ENCODE measurements at regions not wholly inside any gene's neighbourhood (a gene's known extent, or its start where the extent isn't known, plus 50 kb on each side); places are given as distances from the start of the nearest gene placed in this dataset.

GRCh38 chr15:35783203-35783602 lies 237.2 kb upstream of the DPH6 start:
- no peak for DNase-seq

- peak; percentile 4 for DNase-seq
These were observed 238.8 kb upstream of the DPH6 start for GRCh38 chr15:35784745-35785144.

- DNase-seq, result no peak
These were observed 264.0 kb upstream of the DPH6 start for GRCh38 chr15:35810007-35810406.

GRCh38 chr15:35813573-35813972 lies 267.6 kb upstream of the DPH6 start:
- no peak for DNase-seq

- DNase-seq, result no peak
These were observed 272.9 kb upstream of the DPH6 start for GRCh38 chr15:35818846-35819245.

- no peak for DNase-seq
These were observed 276.2 kb upstream of the DPH6 start for GRCh38 chr15:35822153-35822552.

- no peak for DNase-seq
These were observed 281.2 kb upstream of the DPH6 start for GRCh38 chr15:35827141-35827540.

- DNase-seq, result no peak
These were observed 281.9 kb upstream of the DPH6 start for GRCh38 chr15:35827911-35828310.

GRCh38 chr15:35833581-35833980 lies 287.6 kb upstream of the DPH6 start:
- DNase-seq, result no peak

GRCh38 chr15:35834216-35834830 lies 288.4 kb upstream of the DPH6 start:
- peak; percentile 6 for DNase-seq

- no peak for DNase-seq
These were observed 288.9 kb upstream of the DPH6 start for GRCh38 chr15:35834866-35835265.

GRCh38 chr15:35838424-35839111 lies 292.6 kb upstream of the DPH6 start:
- no peak for DNase-seq

- no peak for DNase-seq
These were observed 296.7 kb upstream of the DPH6 start for GRCh38 chr15:35842631-35843030.

- no peak for DNase-seq
These were observed 297.5 kb upstream of the DPH6 start for GRCh38 chr15:35843498-35843897.

GRCh38 chr15:35850284-35850683 lies 304.3 kb upstream of the DPH6 start:
- DNase-seq, result no peak

GRCh38 chr15:35851491-35851890 lies 305.5 kb upstream of the DPH6 start:
- no peak for DNase-seq

GRCh38 chr15:35852818-35853624 lies 307.1 kb upstream of the DPH6 start:
- no peak for DNase-seq

- no peak for DNase-seq
These were observed 308.4 kb upstream of the DPH6 start for GRCh38 chr15:35854316-35854715.

GRCh38 chr15:35857567-35858226 lies 311.7 kb upstream of the DPH6 start:
- DNase-seq, result no peak

- no peak for DNase-seq
These were observed 312.7 kb upstream of the DPH6 start for GRCh38 chr15:35858707-35859106.

- no peak for DNase-seq
These were observed 317.7 kb upstream of the DPH6 start for GRCh38 chr15:35863655-35864054.

GRCh38 chr15:35867356-35867755 lies 321.4 kb upstream of the DPH6 start:
- no peak for DNase-seq

GRCh38 chr15:35871282-35871681 lies 325.3 kb upstream of the DPH6 start:
- no peak for DNase-seq

- no peak for DNase-seq
These were observed 325.8 kb upstream of the DPH6 start for GRCh38 chr15:35871812-35872211.

All from NCI-H1694 (cell line).